GM21786 (cell line): ENCODE measurements at regions not wholly inside any gene's neighbourhood (a gene's known extent, or its start where the extent isn't known, plus 50 kb on each side); places are given as distances from the start of the nearest gene placed in this dataset.
"Not testable (repeated sequence)": the region's sequence is repeated elsewhere in the genome, so short reads cannot be mapped to it uniquely, and the experiment has no call there.

Experiments used
- ATAC-seq: cut with Tn5 transposase; IDR thresholded peaks from one replicate; pipeline ENCODE4 v1.9.1; 2021; ENCODE audit not compliant: unreplicated experiment

- not testable (repeated sequence) for ATAC-seq
These were observed 79.8 kb upstream of the SAMD11 start for GRCh38 chr1:843946-844345.

DNA sequence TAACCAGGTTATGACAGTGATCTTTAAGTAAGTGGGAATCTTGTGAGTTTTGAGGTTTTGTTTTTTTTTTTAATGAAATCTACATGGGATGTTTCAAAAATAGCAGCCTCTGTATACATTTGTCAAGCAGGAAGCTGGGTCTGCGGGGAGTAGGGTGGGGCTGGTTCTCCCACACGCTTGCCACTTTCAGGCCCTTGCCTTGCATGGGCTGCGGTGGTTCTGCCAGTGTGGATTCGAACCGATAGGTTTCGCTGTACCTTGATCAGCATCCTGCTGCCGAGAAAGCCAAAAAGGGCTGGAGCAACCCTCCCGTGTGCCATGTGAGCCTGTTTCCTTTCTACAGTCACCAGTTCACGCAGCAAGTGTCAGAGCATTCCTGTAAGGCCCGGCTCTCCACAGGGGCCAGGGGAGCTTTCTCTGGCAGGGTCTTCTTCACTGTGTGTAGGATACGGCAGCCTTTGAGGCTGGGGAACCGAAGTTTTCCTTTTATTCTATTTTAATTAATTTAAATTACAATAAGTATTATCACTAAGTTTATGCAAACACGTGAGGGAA, 79.2 kb upstream of the SAMD11 start:
- ATAC-seq = no peak

DNA sequence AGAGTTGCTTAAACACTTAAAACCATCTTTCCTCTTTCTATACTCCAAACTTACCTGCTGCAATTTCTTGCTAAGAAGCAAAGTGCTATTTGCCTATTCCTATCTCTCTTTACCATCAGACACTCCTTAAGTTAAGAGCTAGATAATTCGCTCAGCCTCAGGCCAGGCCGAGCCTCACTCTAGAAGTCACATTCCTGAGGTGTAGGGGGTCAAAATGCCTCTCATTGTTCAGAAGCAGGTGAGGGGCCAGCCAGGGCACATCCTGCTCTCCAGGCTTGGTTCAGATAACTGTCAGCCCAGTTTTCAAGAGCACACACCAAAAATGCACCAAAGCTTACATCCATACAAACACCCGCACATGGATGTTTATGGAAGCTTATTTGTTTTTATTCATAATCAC, 78.1 kb upstream of the SAMD11 start:
- ATAC-seq = not testable (repeated sequence)

GRCh38 chr1:849873-850272, 73.8 kb upstream of the SAMD11 start:
- ATAC-seq = not testable (repeated sequence)

GRCh38 chr1:850318-850717, 73.4 kb upstream of the SAMD11 start:
- not testable (repeated sequence) for ATAC-seq

DNA sequence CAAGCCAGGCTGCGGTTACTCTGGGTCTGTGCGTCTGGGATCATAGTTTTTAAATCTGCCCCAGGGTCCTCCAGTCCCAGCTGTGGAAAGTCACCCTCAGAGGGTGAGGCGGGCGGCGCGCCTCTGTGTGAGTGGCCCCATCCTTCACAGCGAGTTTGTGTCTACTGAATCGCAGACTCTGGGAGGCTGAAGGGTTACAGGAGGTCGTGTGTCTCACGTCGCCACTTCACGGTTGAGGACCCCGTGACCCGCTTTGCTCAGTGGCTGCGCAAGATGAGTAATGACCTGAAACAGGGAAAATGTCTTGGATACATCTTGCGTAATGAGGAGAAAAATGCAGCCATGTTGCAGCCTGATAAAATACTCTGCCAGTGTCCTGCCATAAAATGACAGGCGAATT, 72.3 kb upstream of the SAMD11 start:
- ATAC-seq = not testable (repeated sequence)

DNA sequence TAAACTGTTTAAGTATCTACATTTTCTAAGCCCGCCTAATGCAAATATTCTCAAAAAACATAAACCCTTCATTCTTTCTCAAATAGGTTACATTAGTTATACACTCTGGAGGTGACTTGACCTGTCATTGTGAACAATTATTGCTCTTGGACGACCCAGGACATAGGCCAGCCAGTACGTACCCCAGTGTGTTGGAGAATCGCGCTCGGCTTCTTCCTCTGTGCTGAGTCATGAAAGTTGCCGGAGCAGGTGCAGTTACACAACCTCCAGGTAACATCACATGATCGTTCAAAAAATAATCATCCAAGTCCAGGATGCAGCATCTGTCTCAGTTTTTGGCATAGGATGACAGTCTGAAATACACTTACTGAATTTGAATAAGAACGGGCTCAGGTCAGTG, 71.9 kb upstream of the SAMD11 start:
- not testable (repeated sequence) for ATAC-seq

- not testable (repeated sequence) for ATAC-seq
These were observed 68.3 kb upstream of the SAMD11 start for GRCh38 chr1:855202-855981.

- not testable (repeated sequence) for ATAC-seq
These were observed 67.1 kb upstream of the SAMD11 start for GRCh38 chr1:856541-857057.

GRCh38 chr1:857926-858648, 65.6 kb upstream of the SAMD11 start:
- not testable (repeated sequence) for ATAC-seq

- not testable (repeated sequence) for ATAC-seq
These were observed 65.1 kb upstream of the SAMD11 start for GRCh38 chr1:858649-859041.

- ATAC-seq = not testable (repeated sequence)
These were observed 62.8 kb upstream of the SAMD11 start for GRCh38 chr1:860941-861340.

DNA sequence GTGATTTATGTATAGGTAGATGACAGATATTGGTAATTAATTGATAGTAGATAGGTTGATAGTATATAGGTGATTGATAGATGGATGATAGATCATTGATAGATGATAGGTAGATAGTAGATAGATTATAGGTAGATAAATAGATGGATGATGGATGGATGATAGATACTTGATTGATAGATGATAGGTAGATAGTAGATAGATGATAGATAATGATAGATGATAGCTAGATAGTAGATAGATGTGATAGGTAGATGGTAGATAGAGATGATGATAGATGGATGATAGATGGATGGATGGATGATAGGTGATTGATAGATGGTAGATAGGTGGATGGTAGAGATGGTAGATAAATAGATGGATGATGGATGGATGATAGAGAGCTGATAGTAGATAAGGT, 62.0 kb upstream of the SAMD11 start:
- ATAC-seq = no peak

DNA sequence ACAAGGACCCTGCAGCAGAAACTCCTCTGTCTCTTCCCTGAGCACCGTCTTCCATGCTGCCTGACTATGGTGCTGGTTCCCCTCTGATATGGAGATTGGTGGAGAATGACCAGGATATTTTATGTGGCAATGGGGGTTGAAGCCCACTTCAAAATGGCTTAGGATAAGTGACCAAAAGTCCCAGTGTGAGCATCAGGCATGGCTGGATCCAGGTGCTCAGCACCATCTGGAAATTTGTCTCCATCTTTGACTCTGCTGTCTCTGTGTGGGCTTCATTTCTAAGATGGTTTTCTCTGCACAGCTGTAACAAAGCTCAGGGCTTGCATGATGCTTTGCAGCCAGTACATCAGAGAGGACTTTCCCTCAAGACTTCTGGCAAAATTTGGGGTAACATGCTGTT, 61.1 kb upstream of the SAMD11 start:
- not testable (repeated sequence) for ATAC-seq

DNA sequence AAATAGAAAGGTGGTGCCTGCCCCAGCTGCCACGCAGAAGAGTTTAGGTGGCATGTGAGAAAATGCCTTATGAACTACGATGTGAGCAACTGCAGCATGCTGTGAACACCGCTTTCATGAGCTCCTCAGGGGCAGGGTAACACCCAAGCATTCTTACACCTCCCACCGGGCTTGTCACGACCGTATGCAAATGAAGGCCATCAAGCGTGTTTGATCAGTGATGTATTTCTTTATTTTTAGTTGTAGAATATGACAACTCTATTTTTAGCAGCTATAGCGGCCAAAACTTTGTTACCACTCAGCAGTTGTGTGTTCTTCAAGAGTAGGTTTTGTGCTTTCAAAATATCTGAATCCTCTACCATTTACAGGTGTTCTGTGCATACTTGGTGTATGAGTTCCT, 58.1 kb upstream of the SAMD11 start:
- not testable (repeated sequence) for ATAC-seq

DNA sequence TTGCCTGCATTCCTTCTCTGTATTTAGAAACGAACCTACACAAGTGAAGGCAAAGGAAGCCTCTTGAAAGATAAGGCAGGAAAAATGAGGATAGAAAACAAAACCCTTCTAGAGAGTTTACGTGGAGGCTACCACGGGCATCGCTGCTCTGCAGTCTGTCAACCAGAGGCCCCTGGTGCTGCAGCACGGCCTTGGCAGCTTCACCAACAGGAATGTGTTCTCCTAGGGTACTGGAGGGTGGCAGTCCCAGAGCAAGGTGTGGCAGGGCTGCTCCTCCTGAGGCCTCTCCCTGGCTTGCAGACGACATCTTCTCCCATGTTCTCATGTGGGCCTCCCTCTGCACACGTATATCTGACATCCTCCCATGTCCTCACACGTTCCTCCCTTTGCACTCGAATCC, 57.6 kb upstream of the SAMD11 start:
- no peak for ATAC-seq

DNA sequence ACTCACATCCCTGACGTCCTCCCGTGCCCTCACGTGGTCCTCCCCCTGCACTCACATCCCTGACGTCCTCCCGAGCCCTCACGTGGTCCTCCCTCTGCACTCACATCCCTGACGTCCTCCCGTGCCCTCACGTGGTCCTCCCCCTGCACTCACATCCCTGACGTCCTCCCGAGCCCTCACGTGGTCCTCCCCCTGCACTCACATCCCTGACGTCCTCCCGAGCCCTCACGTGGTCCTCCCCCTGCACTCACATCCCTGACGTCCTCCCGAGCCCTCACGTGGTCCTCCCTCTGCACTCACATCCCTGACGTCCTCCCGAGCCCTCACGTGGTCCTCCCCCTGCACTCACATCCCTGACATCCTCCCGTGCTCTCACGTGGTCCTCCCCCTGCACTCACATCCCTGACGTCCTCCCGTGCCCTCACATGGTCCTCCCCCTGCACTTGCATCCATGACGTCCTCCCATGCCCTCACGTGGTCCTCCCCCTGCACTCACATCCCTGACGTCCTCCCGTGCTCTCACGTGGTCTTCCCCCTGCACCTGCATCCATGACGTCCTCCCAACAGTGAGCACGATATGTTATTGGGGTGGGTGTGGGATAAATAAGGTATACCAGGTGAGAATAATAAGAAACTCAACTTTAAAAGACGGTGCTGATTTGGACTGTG, 57.0 kb upstream of the SAMD11 start:
- ATAC-seq = not testable (repeated sequence)

GRCh38 chr1:867550-867949, 56.2 kb upstream of the SAMD11 start:
- not testable (repeated sequence) for ATAC-seq

DNA sequence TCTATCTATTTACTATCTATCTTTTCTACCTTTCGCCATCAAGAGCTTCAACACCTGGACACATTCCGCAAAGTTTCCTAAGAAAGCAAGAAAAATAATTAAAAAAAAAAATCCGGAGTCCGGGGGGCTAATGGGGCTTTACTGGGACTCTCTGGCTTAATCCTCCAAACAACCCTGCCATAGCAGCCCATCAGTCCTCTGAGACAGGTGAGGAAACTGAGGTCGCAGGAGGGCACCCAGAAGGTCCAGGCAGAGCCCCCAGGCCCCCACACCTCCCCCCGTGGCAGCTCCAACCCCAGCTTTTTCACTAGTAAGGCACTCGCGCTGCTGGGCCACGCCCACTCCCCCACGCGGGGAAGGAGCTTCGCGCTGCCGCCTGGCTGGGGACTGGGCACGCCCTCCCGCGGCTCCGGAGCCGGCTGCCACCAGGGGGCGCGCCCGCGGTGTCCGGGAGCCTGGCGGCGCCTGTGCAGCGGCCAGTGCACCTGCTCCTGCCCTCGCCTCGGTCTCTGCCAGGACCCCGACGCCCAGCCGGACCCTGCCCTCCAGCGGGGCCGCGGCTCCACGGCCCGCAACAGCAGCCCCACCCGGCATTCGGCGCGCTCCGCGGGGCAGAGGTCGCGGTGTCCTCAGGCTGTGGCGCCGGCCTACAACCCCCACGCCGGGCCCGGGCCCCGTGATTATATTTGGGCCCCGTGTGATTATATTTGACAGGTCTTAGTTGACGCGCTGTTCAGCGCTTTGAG, 54.1 kb upstream of the SAMD11 start:
- ATAC-seq = no peak
